Renal cortical epithelial cell (primary cell): ENCODE measurements at regions not wholly inside any gene's neighbourhood (a gene's known extent, or its start where the extent isn't known, plus 50 kb on each side); places are given as distances from the start of the nearest gene placed in this dataset.

ENCODE experiments used
- DNase-seq: peaks from one replicate; pipeline ENCODE4 v3.0.0-alpha.2; 2011; ENCODE audit warnings: low read depth

DNA sequence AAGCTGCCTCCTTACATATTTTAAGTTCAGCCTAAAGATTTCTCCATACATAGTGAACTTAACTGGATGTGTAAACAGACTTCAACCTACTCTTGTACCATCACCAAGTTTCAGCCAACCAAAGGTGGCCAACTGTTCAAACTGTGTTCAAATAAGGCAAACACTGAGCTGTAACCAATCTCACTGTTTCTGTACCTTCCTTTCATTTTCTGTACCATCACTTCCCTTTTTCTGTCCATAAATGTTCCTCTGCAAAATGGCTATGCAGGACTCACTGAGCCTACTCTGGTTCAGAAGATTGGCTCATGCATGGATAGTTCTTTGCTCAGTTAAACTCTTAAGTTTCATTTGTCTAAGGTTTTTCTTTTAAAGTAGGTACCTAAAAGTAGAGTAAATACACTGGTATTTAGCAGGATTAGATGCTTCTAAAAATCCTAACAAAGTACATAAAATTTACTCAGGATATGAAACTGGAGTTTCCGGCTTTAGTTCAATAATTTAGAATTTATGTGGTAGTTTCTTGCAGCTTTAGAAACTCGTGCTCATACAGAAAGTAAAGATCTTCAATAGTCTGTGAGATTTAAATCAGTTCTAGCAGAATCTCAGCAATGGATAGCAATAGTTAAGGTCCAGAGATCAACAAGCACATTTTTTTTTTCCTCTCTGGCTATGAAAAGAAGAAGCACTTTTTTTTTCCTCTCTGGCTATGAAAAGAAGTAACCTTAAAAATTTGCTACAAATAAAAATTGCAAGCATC lies 282.0 kb upstream of the PPFIA2 start:
- DNase-seq: no peak

DNA sequence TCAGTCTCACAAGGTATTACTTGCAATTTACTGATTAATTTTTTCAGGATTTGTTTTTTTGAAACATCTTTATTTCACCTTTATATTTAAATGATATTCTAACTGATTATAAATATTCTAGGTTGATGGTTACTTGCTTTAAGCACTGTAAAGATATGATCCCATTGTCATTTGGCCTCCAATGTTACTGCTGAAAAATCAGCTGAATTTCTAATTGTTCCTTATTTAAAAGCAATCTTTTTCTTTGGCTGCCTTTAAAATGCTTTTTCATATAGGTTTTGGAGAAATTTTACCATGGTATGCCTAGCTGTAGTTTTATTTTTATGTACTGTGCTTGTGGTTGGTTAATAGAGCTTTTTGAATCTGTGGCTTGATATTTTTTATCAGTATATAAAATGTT lies 275.6 kb upstream of the PPFIA2 start:
- DNase-seq: no peak

DNA sequence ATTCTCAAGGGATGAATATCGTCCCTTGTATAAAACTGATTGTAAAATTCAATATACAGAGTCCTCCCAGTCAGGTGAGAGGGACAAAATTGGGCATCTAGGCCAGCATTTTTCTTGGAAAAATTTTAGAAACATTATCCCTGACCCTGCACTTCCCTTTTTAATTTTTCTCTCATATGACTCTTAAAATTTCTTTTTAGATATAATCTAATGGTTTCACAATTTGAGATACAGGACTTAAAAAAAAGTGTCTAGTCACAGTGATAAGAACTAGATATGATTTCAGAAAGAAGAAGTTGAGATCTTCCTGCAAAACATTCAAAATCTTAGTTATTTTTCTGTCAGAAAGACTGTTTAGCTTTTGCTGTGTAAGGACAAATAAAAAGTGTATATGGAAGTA lies 270.8 kb upstream of the PPFIA2 start:
- no peak for DNase-seq

DNA sequence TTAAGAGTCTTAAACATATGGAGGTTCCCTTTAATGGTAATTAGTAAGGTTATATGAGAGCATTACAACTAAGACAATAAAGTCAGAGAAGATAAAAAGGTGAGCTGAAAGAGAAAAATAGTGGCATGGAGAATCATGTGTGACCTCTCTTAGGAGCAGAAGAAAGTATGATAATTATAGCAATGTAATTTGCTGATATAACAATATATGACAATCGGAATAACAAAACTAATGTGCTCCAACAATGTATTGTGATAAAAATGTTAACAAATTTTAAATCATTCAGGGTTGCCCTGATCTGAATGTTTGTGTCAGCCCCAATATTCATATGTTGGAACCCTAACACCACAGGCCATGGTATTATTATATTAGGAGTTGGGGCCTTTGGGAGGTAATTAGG lies 269.6 kb upstream of the PPFIA2 start:
- no peak for DNase-seq

- DNase-seq: no peak
These were observed 268.5 kb upstream of the PPFIA2 start for GRCh38 chr12:82027612-82028011.

DNA sequence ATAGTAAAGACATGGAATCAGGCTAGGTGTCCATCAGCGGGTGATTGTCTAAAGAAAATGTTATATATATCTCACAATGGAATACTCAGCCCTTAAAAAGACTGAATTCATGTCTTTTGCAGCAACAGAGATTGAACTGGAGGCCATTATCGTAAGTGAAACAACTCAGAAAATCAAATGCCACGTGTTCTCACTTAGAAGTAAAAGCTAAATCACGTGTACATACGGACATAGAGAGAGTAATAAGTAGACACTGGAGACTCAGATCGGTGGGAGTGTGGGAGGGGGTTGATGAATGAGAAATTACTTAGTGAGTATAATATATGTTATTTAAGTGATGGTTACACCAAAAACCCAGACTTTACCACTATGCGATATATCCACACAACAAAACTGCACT lies 266.3 kb upstream of the PPFIA2 start:
- no peak for DNase-seq

GRCh38 chr12:82019533-82019932 lies 260.4 kb upstream of the PPFIA2 start:
- peak; percentile 21 for DNase-seq

- DNase-seq: peak; percentile 99
These were observed 256.6 kb upstream of the PPFIA2 start for GRCh38 chr12:82015623-82016347.

GRCh38 chr12:82012176-82012575 lies 253.0 kb upstream of the PPFIA2 start:
- DNase-seq: no peak

- DNase-seq: no peak
These were observed 250.4 kb upstream of the PPFIA2 start for GRCh38 chr12:82009524-82009923.

GRCh38 chr12:82008251-82008650 lies 249.1 kb upstream of the PPFIA2 start:
- DNase-seq: no peak

- DNase-seq: peak; percentile 90
These were observed 239.7 kb upstream of the PPFIA2 start for GRCh38 chr12:81998761-81999378.

DNA sequence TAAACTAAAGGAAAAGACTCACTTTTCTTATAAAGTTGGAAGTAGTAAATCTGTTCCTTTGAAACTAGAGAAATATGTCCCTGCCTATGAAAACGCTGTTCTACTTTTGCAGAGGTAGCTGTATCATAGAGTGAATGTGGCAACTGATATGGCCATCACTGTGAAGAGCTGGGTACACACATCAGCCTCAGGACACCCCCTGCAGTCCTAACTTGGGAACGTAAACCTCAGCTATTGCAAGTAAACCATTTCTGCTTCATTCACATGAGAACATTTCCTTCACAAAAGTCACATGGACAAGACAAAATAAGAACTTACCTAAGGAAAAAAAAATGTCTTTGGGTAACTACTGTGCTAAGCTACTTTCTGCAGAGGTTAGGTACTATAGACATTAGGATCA lies 233.3 kb upstream of the PPFIA2 start:
- peak; percentile 70 for DNase-seq

DNA sequence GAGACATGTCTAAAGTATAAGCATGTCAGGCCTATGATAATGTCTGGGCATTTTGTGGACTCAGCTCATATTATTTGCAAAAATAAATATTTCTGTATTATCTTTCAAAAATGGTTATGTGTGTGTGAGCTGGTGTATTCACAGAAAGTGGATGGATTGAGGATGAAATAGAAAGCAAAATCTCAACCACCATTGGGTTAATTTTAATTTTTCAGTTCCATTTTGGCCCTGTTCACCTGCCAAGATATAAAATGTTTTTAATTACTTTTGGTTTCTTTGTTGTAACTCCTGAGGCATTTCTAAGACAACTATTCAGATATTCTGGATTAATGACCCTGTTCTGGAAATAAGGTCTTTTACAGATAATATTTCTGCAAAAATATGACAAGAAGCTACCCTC lies 232.7 kb upstream of the PPFIA2 start:
- DNase-seq: no peak

DNA sequence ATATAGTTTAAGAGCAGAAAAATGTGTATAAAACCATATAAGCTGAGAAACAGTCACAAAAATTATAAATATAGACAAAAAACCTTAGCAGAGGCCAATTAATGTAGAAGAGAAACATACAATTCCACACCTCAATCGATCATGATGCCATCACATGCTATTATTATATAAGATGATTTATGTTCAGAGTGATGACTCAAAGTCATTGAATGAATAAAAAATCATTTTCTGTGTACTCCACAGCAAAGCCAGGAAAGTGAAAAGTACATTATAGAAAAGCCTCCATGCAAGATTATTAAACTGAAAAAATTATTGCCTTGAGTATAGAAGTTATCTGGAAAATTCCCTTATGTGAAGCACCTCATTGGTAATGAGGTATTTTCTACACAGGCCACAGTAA lies 229.2 kb upstream of the PPFIA2 start:
- no peak for DNase-seq

- DNase-seq: no peak
These were observed 228.2 kb upstream of the PPFIA2 start for GRCh38 chr12:81987371-81987770.

DNA sequence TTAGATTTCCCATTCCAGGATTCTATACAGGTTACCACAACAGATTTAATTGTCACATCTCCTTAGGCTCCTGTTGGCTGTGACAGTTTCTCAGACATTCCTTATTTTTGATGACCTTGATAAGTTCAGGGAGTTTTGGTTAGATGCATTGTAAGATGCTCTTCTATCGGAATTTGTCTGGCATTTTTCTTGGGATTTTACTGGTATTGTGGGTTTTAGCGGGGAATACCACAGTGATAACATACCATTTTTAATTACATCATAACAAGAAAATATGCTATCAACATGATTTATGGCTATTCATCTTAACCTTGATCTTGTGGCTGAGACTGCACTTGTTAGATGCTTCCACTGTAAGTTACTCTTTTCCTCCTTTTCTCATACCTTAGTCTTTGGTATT lies 217.5 kb upstream of the PPFIA2 start:
- DNase-seq: no peak

DNA sequence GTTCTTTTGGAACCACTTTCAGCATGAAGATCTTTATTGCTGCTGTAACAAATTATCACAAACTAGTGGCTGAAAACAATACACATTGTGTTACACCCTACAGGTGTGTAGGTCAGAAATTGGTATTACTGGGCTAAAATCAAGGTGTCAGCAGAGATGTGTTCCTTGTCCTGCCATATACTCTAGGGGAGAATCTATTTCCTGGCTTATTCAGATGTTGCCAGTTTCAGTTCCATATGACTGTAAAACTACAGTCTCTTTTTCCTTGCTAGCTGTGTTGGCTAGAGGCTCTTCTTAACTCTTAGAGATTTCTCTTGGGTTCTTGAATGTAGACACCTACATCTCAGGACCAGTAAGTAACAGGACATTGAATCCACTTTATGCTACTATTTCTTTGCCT lies 215.6 kb upstream of the PPFIA2 start:
- no peak for DNase-seq

DNA sequence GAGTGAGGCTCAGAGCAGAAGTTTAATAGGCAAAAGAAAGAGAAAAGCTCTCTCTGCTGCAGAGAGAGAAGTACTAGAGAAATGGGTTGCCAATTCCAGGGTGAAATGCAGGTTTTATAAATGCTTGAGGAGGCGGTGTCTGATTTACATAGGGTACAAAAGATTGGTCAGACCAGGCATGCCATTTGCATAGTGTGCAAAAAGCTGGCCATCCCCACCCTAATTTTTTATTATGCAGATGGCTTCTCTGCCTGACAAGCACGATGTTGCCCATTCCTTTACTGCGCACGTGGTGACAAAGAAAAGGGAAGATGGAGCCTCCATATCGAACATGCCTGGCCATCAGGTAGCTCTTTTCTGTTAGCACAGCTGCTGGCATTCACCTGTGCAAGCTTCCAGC lies 209.3 kb upstream of the PPFIA2 start:
- DNase-seq: no peak

DNA sequence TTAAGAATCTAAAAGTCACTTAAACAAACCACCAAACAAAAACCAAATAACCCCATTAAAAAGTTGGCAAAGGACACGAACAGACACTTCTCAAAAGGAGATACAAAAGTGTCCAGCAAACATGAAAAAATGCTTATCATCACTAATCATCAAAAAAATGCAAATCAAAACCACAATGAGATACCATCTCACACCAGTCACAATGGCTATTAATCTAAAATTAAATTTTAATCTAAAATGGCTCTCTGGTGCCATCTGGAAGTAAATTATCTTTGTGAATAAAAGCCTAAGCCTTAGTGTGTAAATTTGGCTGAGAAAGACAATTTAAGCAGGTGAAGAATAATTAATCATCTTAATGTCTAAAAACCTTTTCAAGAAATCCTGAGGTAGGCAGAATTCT lies 204.5 kb upstream of the PPFIA2 start:
- DNase-seq: no peak

GRCh38 chr12:81963026-81963425 lies 203.9 kb upstream of the PPFIA2 start:
- DNase-seq: no peak

DNA sequence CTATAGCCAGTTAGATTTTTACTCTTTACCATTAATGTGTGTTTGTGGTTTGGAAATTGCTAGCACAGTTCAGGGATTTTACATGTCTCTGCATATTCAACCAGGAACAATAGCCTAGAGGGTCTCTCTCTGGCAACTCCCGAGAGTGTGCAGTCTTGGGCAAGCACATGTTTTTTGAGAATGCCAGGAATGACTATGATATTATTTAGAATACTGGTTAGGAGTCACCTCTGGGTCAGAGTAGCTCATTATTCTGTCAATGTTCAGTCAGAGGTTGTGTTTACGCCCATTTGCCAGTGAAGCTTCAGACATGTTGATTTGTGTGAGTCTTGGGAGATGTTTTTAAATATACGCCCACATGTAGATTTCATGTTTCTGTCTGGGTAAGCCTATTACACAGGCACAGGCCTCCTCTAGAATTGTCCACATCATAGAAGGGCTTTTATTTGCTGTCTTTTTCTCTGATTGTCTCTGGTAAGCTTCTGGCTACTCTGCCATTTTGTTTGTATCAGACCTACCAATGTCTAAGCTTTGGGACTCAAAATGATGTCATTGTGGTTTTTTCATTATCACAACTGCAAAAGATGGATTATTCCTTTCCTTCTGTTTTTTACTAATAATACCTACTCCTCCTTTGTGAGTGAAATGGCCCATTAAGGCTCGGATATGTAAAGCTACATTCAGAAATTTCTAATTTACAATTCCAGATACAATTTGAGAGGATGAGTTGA lies 203.1 kb upstream of the PPFIA2 start:
- DNase-seq: peak; percentile 82
